ENCODE measurements at regions not wholly inside any gene's neighbourhood (a gene's known extent, or its start where the extent isn't known, plus 50 kb on each side); places are given as distances from the start of the nearest gene placed in this dataset.

DNA sequence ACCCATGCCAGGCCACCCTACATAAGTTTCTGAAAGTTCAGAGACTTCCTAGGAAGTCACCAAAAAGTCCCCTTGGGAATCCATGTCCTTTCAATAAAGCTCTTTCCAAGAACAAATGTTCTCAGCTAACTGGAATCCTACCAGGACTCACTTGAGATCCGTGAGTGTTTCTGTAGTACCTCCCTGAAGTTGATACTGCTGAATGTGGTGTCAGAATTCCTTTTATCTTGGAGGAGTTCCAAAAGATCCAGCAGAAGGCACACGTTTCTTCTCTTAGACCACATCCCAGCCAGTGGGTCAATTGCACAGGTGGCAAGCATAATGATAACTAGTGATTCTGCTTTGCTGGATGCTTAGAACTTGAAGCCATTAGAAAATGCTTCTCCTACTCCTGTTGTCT is 689.7 kb upstream of the IGFBP3 start:
- POLR2A ChIA-PET = no interaction called here
- CTCF ChIA-PET = no interaction called here
- TF ChIP-seq, protein P1, sequence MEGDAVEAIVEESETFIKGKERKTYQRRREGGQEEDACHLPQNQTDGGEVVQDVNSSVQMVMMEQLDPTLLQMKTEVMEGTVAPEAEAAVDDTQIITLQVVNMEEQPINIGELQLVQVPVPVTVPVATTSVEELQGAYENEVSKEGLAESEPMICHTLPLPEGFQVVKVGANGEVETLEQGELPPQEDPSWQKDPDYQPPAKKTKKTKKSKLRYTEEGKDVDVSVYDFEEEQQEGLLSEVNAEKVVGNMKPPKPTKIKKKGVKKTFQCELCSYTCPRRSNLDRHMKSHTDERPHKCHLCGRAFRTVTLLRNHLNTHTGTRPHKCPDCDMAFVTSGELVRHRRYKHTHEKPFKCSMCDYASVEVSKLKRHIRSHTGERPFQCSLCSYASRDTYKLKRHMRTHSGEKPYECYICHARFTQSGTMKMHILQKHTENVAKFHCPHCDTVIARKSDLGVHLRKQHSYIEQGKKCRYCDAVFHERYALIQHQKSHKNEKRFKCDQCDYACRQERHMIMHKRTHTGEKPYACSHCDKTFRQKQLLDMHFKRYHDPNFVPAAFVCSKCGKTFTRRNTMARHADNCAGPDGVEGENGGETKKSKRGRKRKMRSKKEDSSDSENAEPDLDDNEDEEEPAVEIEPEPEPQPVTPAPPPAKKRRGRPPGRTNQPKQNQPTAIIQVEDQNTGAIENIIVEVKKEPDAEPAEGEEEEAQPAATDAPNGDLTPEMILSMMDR (IDR thresholded peaks at IDR 0.05; ENCODE audit: insufficient read depth, low read depth, low read length) = no peak
- H3K36me3 ChIP-seq (ENCODE audit: control insufficient read depth, insufficient read depth, low read length) = no peaks in the 10 kb centered on the region
- DNase-seq (ENCODE audit: low read depth) = no peak
- no peaks in the 10 kb centered on the region for H3K27me3 ChIP-seq (ENCODE audit: control insufficient read depth, insufficient read depth, low read length)
- H3K4me3 ChIP-seq (ENCODE audit: low read depth, low read length) = no peak overlapping the region

DNA sequence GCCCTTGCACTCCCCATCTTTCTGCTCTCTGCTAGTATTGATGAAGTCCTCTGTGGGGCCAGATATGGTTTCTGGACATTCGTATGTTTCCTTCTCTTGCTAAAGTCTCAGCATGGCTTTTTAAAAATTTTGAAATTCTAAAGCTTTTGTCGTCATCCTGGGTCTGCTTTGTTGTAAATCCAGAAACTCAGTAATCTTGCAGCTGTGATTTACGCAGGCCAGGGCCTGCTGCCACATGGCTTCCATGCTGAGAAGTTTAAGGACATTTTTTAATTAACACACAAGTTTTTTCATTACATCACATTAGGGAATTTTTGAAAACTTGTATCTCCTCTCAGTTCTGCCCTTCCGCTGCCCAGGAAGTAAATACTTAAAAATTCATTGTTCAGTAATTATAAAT is 686.1 kb upstream of the IGFBP3 start:
- TF ChIP-seq, protein P1 (IDR thresholded peaks at IDR 0.05; ENCODE audit: insufficient read depth, low read depth, low read length) = no peak
- DNase-seq (ENCODE audit: low read depth) = no peak
- no peak overlapping the region for H3K4me3 ChIP-seq (ENCODE audit: low read depth, low read length)
- POLR2A ChIA-PET = no interaction called here
- no peaks in the 10 kb centered on the region for H3K36me3 ChIP-seq (ENCODE audit: control insufficient read depth, insufficient read depth, low read length)
- CTCF ChIA-PET = no interaction called here
- H3K27me3 ChIP-seq (ENCODE audit: control insufficient read depth, insufficient read depth, low read length) = no peaks in the 10 kb centered on the region

DNA sequence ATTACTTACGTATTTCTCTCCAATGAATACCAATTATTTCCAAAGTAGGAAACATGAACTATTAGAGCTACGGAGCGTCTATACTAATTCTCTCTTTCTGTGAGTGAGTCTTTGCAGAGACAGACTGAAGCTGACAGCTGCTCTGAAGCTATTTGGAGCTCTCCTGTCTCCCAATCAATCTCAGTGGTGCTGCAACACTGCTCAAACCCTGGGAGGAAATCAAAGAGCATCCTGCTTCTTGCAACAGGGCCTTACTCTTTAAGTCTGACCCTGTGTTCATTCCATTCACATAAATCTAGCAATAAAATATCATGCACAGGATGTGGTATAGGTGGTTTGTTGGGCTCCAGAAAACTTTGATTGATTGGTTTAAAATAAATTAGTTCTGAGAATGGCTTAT is 685.7 kb upstream of the IGFBP3 start:
- H3K36me3 ChIP-seq (ENCODE audit: control insufficient read depth, insufficient read depth, low read length) = no peaks in the 10 kb centered on the region
- H3K4me3 ChIP-seq (ENCODE audit: low read depth, low read length) = no peak overlapping the region
- CTCF ChIA-PET = no interaction called here
- TF ChIP-seq, protein P1 (IDR thresholded peaks at IDR 0.05; ENCODE audit: insufficient read depth, low read depth, low read length) = no peak
- H3K27me3 ChIP-seq (ENCODE audit: control insufficient read depth, insufficient read depth, low read length) = no peaks in the 10 kb centered on the region
- no peak for DNase-seq (ENCODE audit: low read depth)
- POLR2A ChIA-PET = no interaction called here

DNA sequence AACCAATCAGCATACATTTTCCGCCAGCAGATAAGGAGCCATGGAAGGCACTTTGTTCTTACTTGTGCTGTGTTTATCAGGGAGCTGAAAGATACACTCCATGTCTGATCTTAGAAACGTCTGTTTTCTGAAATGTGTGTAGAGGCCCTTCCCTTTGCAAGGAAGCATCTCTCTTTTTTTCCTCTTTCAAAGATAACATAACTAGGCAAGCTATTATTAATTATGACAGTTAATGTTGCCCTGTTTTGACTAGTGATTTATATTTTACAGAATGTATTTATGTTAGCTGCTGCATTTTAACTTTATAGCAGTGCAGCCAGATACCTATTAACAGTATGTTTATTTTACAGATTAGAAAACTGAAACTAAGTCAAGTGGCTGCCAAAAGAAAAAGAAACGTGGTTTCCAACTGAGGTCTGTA is 683.2 kb upstream of the IGFBP3 start:
- ChIA-PET CTCF (interaction anchor here (1.0 to 3.3 kb wide), 2 partner anchors 8 to 13 kb away, joined by 3 to 10 read pairs; no protein-coding TSS in a partner anchor), POLR2A (no interaction called here)
- TF ChIP-seq, protein P1 (IDR thresholded peaks at IDR 0.05; ENCODE audit: insufficient read depth, low read depth, low read length) = no peak
- no peak for DNase-seq (ENCODE audit: low read depth)
- no peaks in the 10 kb centered on the region for H3K36me3 ChIP-seq (ENCODE audit: control insufficient read depth, insufficient read depth, low read length)
- H3K27me3 ChIP-seq (ENCODE audit: control insufficient read depth, insufficient read depth, low read length) = no peaks in the 10 kb centered on the region
- no peak overlapping the region for H3K4me3 ChIP-seq (ENCODE audit: low read depth, low read length)

DNA sequence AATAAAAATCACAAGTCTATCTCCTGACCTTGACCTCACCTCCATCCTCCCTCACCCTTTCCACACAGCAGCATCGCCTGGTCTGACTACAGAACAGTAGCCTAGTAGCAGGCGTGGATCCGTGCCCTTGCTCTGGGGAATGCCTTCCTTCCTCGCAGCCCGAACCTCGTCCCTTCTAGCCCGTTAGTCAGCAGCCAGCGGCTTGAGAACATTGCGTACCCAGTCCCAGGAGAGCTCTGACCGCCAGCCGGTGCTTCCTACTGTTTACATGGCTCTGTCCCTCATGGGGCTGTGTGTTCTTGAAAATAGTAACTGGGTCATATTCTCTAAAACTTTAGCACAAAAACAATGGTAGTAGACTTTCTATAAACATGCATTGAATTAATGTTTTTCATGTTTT is 682.7 kb upstream of the IGFBP3 start:
- CTCF ChIA-PET = interaction anchor here (1.0 to 3.3 kb wide), 2 partner anchors 9 to 12 kb away, joined by 3 to 10 read pairs; no protein-coding TSS in a partner anchor
- no peak overlapping the region for H3K4me3 ChIP-seq (ENCODE audit: low read depth, low read length)
- POLR2A ChIA-PET = no interaction called here
- H3K27me3 ChIP-seq (ENCODE audit: control insufficient read depth, insufficient read depth, low read length) = no peaks in the 10 kb centered on the region
- DNase-seq (ENCODE audit: low read depth) = no peak
- H3K36me3 ChIP-seq (ENCODE audit: control insufficient read depth, insufficient read depth, low read length) = no peaks in the 10 kb centered on the region
- TF ChIP-seq, protein P1 (IDR thresholded peaks at IDR 0.05; ENCODE audit: insufficient read depth, low read depth, low read length) = no peak
